KMS-11 (cell line): ENCODE measurements at regions not wholly inside any gene's neighbourhood (a gene's known extent, or its start where the extent isn't known, plus 50 kb on each side); places are given as distances from the start of the nearest gene placed in this dataset.

Source experiments
- H2AFZ ChIP-seq: fragments of 200-600 bp; sonication (generic); 2 replicates; pipeline ENCODE4 v1.6.1; 2016; ENCODE audit warnings: antibody characterized with exemption, mixed run types, low read depth
- H3K27ac ChIP-seq: fragments of 200-600 bp; sonication (generic); 2 replicates; pipeline ENCODE4 v1.6.1; 2016; ENCODE audit warnings: mild to moderate bottlenecking, mixed run types
- H3K27me3 ChIP-seq: fragments of 200-600 bp; sonication (generic); 2 replicates; pipeline ENCODE4 v1.6.1; 2017; ENCODE audit warnings: mild to moderate bottlenecking, low read depth, mixed run types, moderate library complexity; ENCODE audit not compliant: insufficient read depth
- H3K36me3 ChIP-seq: fragments of 200-600 bp; sonication (generic); 2 replicates; pipeline ENCODE4 v1.6.1; 2017; ENCODE audit warnings: mild to moderate bottlenecking, mixed run types; ENCODE audit not compliant: insufficient read depth
- H3K4me1 ChIP-seq: fragments of 200-600 bp; sonication (generic); 2 replicates; pipeline ENCODE4 v1.6.1; 2016; ENCODE audit warnings: mild to moderate bottlenecking, low read depth, mixed run types; ENCODE audit not compliant: poor library complexity, severe bottlenecking
- H3K4me2 ChIP-seq: fragments of 200-600 bp; sonication (generic); 2 replicates; pipeline ENCODE4 v1.7.0; 2016; ENCODE audit warnings: mild to moderate bottlenecking, mixed run types
- H3K4me3 ChIP-seq: fragments of 200-600 bp; sonication (generic); IDR thresholded peaks from 2 replicates; pipeline ENCODE4 v1.6.1; 2017; ENCODE audit warnings: low read depth, low read length, mixed read lengths; ENCODE audit not compliant: insufficient read depth
- H3K79me2 ChIP-seq: fragments of 200-600 bp; sonication (generic); 2 replicates; pipeline ENCODE4 v1.6.1; 2016; ENCODE audit warnings: low read depth, mixed run types; ENCODE audit not compliant: insufficient read depth
- H3K9ac ChIP-seq: fragments of 200-600 bp; sonication (generic); 2 replicates; pipeline ENCODE4 v1.6.1; 2016; ENCODE audit warnings: mild to moderate bottlenecking, mixed run types
- H4K20me1 ChIP-seq: fragments of 200-600 bp; sonication (generic); 2 replicates; pipeline ENCODE4 v1.6.1; 2016; ENCODE audit warnings: mild to moderate bottlenecking, mixed run types; ENCODE audit not compliant: insufficient read depth
- CTCF ChIP-seq: fragments of 200-600 bp; sonication (generic); conservative IDR thresholded peaks from 2 replicates; pipeline ENCODE4 v1.6.1; 2017; ENCODE audit warnings: low read depth, mild to moderate bottlenecking, antibody characterized with exemption, low read length, moderate library complexity, mixed read lengths

- H3K79me2 ChIP-seq = no peaks in the 10 kb centered on the region
- H3K9ac ChIP-seq = no peak overlapping the region
- no peaks in the 10 kb centered on the region for H3K27me3 ChIP-seq
- no peak overlapping the region for H3K4me2 ChIP-seq
- H2AFZ ChIP-seq = no peak overlapping the region
- no peaks in the 10 kb centered on the region for H3K4me1 ChIP-seq
- no peak overlapping the region for H3K27ac ChIP-seq
- no peaks in the 10 kb centered on the region for H4K20me1 ChIP-seq
- H3K4me3 ChIP-seq = no peak overlapping the region
- TF ChIP-seq CTCF = no peak
- no peaks in the 10 kb centered on the region for H3K36me3 ChIP-seq
Observed at GRCh38 chr17:69800870-69801269, 274.2 kb upstream of the KCNJ16 start.

- no peak overlapping the region for H3K4me3 ChIP-seq
- H3K4me1 ChIP-seq = no peaks in the 10 kb centered on the region
- TF ChIP-seq CTCF = no peak
- H3K9ac ChIP-seq = no peak overlapping the region
- H2AFZ ChIP-seq = no peak overlapping the region
- H3K79me2 ChIP-seq = no peaks in the 10 kb centered on the region
- H3K27me3 ChIP-seq = no peaks in the 10 kb centered on the region
- H3K36me3 ChIP-seq = no peaks in the 10 kb centered on the region
- H4K20me1 ChIP-seq = no peaks in the 10 kb centered on the region
- no peak overlapping the region for H3K27ac ChIP-seq
- no peak overlapping the region for H3K4me2 ChIP-seq
Observed at GRCh38 chr17:69801368-69801767, 273.7 kb upstream of the KCNJ16 start.

- H3K4me1 ChIP-seq = no peaks in the 10 kb centered on the region
- H4K20me1 ChIP-seq = no peaks in the 10 kb centered on the region
- no peak for TF ChIP-seq CTCF
- H3K4me3 ChIP-seq = no peak overlapping the region
- H3K36me3 ChIP-seq = no peaks in the 10 kb centered on the region
- no peaks in the 10 kb centered on the region for H3K79me2 ChIP-seq
- H3K27me3 ChIP-seq = no peaks in the 10 kb centered on the region
- H2AFZ ChIP-seq = no peak overlapping the region
- H3K27ac ChIP-seq = no peak overlapping the region
- no peak overlapping the region for H3K4me2 ChIP-seq
- no peak overlapping the region for H3K9ac ChIP-seq
Observed at GRCh38 chr17:69802045-69802740, 272.8 kb upstream of the KCNJ16 start.

- Histone ChIP-seq H3K4me2 (no peak overlapping the region), H3K27ac (no peak overlapping the region), H2AFZ (no peak overlapping the region), H3K9ac (no peak overlapping the region), H4K20me1 (no peaks in the 10 kb centered on the region), H3K4me3 (no peak overlapping the region), H3K36me3 (no peaks in the 10 kb centered on the region), H3K4me1 (no peaks in the 10 kb centered on the region), H3K79me2 (no peaks in the 10 kb centered on the region), H3K27me3 (no peaks in the 10 kb centered on the region)
- TF ChIP-seq CTCF = no peak
Observed at GRCh38 chr17:69809331-69809730, 265.7 kb upstream of the KCNJ16 start.
